Endodermal cell (in vitro differentiated cells): ENCODE measurements at regions not wholly inside any gene's neighbourhood (a gene's known extent, or its start where the extent isn't known, plus 50 kb on each side); places are given as distances from the start of the nearest gene placed in this dataset.

Experiments
- DNase-seq: peaks from one replicate; pipeline ENCODE4 v3.0.0-alpha.2; 2017
- H3K27ac ChIP-seq: 2 replicates; pipeline ENCODE4 v1.5.1; 2013; ENCODE audit warnings: mild to moderate bottlenecking, low read depth, low read length, moderate library complexity
- H3K27me3 ChIP-seq: 2 replicates; pipeline ENCODE4 v1.6.1; 2013; ENCODE audit warnings: mild to moderate bottlenecking, low read length, moderate library complexity; ENCODE audit not compliant: insufficient read depth, control insufficient read depth, poor library complexity, severe bottlenecking
- H3K36me3 ChIP-seq: 2 replicates; pipeline ENCODE4 v1.7.0; 2013; ENCODE audit warnings: mild to moderate bottlenecking, low read length, moderate library complexity; ENCODE audit not compliant: control insufficient read depth, insufficient read depth
- H3K4me1 ChIP-seq: one replicate; pipeline ENCODE4 v1.7.0; 2013; ENCODE audit warnings: low read length; ENCODE audit not compliant: control insufficient read depth, insufficient read depth
- H3K4me3 ChIP-seq: 2 replicates; pipeline ENCODE4 v1.5.1; 2013; ENCODE audit warnings: mild to moderate bottlenecking, low read length, moderate library complexity
- H3K9ac ChIP-seq: 2 replicates; pipeline ENCODE4 v1.6.1; 2013; ENCODE audit warnings: mild to moderate bottlenecking, low read length, moderate library complexity; ENCODE audit not compliant: poor library complexity, severe bottlenecking; ENCODE audit errors: extremely low read depth
- H3K9me3 ChIP-seq: 2 replicates; pipeline ENCODE4 v1.6.1; 2013; ENCODE audit warnings: mild to moderate bottlenecking, low read length, moderate library complexity; ENCODE audit not compliant: control insufficient read depth
- H3K27ac Mint-ChIP-seq: 2 replicates; pipeline ENCODE4 v1.8.0; 2020; ENCODE audit warnings: mixed read lengths
- H3K27me3 Mint-ChIP-seq: 2 replicates; pipeline ENCODE4 v1.8.0; 2021; ENCODE audit warnings: mild to moderate bottlenecking, mixed read lengths; ENCODE audit not compliant: insufficient read depth
- H3K36me3 Mint-ChIP-seq: 2 replicates; pipeline ENCODE4 v1.8.0; 2020; ENCODE audit warnings: low read depth, mixed read lengths
- H3K4me1 Mint-ChIP-seq: 2 replicates; pipeline ENCODE4 v1.8.0; 2020; ENCODE audit warnings: mixed read lengths
- H3K4me3 Mint-ChIP-seq: 2 replicates; pipeline ENCODE4 v1.8.0; 2020; ENCODE audit warnings: mild to moderate bottlenecking, moderate library complexity, mixed read lengths
- H3K9me3 Mint-ChIP-seq: 2 replicates; pipeline ENCODE4 v1.8.0; 2020; ENCODE audit warnings: mild to moderate bottlenecking, mixed read lengths
- CTCF ChIP-seq: fragments of 200-600 bp; sonication (generic); conservative IDR thresholded peaks from 2 replicates; pipeline ENCODE4 v1.5.0; 2021; ENCODE audit warnings: antibody characterized with exemption, mild to moderate bottlenecking
- WGBS, 2 experiments: methylation state at CpG; one replicate each; pipeline versions ENCODE4 v1.1.5 to v1.1.7; 2013; ENCODE audit warnings: missing lambda C conversion rate in 2 of 2, mixed read lengths in 1 of 2; ENCODE audit not compliant: insufficient coverage in 1 of 2, insufficient read length in 1 of 2; 5-methylcytosine and 5-hydroxymethylcytosine counted together

GRCh38 chr5:93096561-93096960, 484.5 kb downstream of the NR2F1-AS1 start:
- H3K27ac ChIP-seq: no peak overlapping the region
- Mint-ChIP-seq H3K27me3 (no peaks in the 10 kb centered on the region), H3K4me3 (no peak overlapping the region), H3K27ac (no peak overlapping the region), H3K9me3 (no peaks in the 10 kb centered on the region), H3K36me3 (no peaks in the 10 kb centered on the region), H3K4me1 (no peaks in the 10 kb centered on the region)
- H3K9me3 ChIP-seq: no peaks in the 10 kb centered on the region
- H3K36me3 ChIP-seq: no peaks in the 10 kb centered on the region
- no peaks in the 10 kb centered on the region for H3K4me1 ChIP-seq
- no peak for TF ChIP-seq CTCF
- no peak overlapping the region for H3K4me3 ChIP-seq
- DNase-seq: no peak
- H3K9ac ChIP-seq: no peak overlapping the region
- 83 to 100% methylated on average over 1 of the region's 1 CpG for WGBS, 2 experiments
- no peaks in the 10 kb centered on the region for H3K27me3 ChIP-seq

- H3K27ac Mint-ChIP-seq: no peak overlapping the region
- H3K27me3 ChIP-seq: no peaks in the 10 kb centered on the region
These were observed 488.5 kb downstream of the NR2F1-AS1 start for GRCh38 chr5:93092349-93093105.

GRCh38 chr5:93090698-93091097, 490.3 kb downstream of the NR2F1-AS1 start:
- Mint-ChIP-seq H3K4me1 (no peaks in the 10 kb centered on the region), H3K27ac (no peak overlapping the region), H3K27me3 (no peaks in the 10 kb centered on the region), H3K36me3 (no peaks in the 10 kb centered on the region), H3K9me3 (no peaks in the 10 kb centered on the region), H3K4me3 (no peak overlapping the region)
- H3K4me3 ChIP-seq: no peak overlapping the region
- no peak overlapping the region for H3K27ac ChIP-seq
- H3K9me3 ChIP-seq: no peaks in the 10 kb centered on the region
- TF ChIP-seq CTCF: no peak
- H3K27me3 ChIP-seq: no peaks in the 10 kb centered on the region
- no peak for DNase-seq
- no peak overlapping the region for H3K9ac ChIP-seq
- H3K4me1 ChIP-seq: no peaks in the 10 kb centered on the region
- H3K36me3 ChIP-seq: no peaks in the 10 kb centered on the region
- 71 to 90% methylated on average over 1 to 5 of the region's 5 CpGs for WGBS, 2 experiments

More at GRCh38 chr5:93092349-93093105, 488.5 kb downstream of the NR2F1-AS1 start:
- Histone ChIP-seq H3K4me1 (no peaks in the 10 kb centered on the region), H3K27ac (no peak overlapping the region), H3K4me3 (no peak overlapping the region), H3K36me3 (no peaks in the 10 kb centered on the region), H3K9me3 (no peaks in the 10 kb centered on the region), H3K9ac (no peak overlapping the region)
- Mint-ChIP-seq H3K4me1 (no peaks in the 10 kb centered on the region), H3K9me3 (no peaks in the 10 kb centered on the region), H3K36me3 (no peaks in the 10 kb centered on the region), H3K27me3 (no peaks in the 10 kb centered on the region), H3K4me3 (no peak overlapping the region)
- TF ChIP-seq CTCF: no peak
- 88 to 100% methylated on average over 2 of the region's 2 CpGs for WGBS, 2 experiments
- DNase-seq: no peak
